OCI-LY7 (cell line): ENCODE measurements at regions not wholly inside any gene's neighbourhood (a gene's known extent, or its start where the extent isn't known, plus 50 kb on each side); places are given as distances from the start of the nearest gene placed in this dataset.
"Not testable (repeated sequence)": the region's sequence is repeated elsewhere in the genome, so short reads cannot be mapped to it uniquely, and the experiment has no call there.

ENCODE experiments used
- BruUV-seq: library from RNA; stranded (reverse); fragments of 400-500 nt; replicated peaks from 2 replicates; lab custom pipeline; 2021; lab: Mats Ljungman, UMichigan
- CTCF ChIA-PET: fragments of 300-600 bp; sonication (Branson Sonifier 250); formaldehyde crosslinking; loops from one replicate; lab custom pipeline; 2022; ENCODE audit warnings: antibody characterized with exemption; ENCODE audit not compliant: unreplicated experiment; lab: Charles Lee
- POLR2A ChIA-PET: fragments of 300-600 bp; sonication (Branson Sonifier 250); formaldehyde crosslinking; loops from one replicate; lab custom pipeline; 2022; ENCODE audit warnings: antibody characterized with exemption; lab: Charles Lee
- DNase-seq: peaks from one replicate; pipeline ENCODE4 v3.0.0-alpha.2; 2015; ENCODE audit warnings: low spot score
- H2AFZ ChIP-seq: fragments of 200-600 bp; sonication (generic), shearing (Covaris generic); 2 replicates; pipeline ENCODE4 v1.6.1; 2014; ENCODE audit warnings: mild to moderate bottlenecking, antibody characterized with exemption, low read length, moderate library complexity
- H3K27ac ChIP-seq: fragments of 200-600 bp; sonication (generic); 2 replicates; pipeline ENCODE4 v1.5.1; 2014; ENCODE audit warnings: mixed run types, low read depth, mild to moderate bottlenecking, moderate library complexity, low read length, inconsistent platforms; ENCODE audit not compliant: poor library complexity, severe bottlenecking
- H3K36me3 ChIP-seq: fragments of 200-600 bp; sonication (generic); 2 replicates; pipeline ENCODE4 v1.6.1; 2014; ENCODE audit warnings: mild to moderate bottlenecking, antibody characterized with exemption, low read length, moderate library complexity, mixed read lengths; ENCODE audit not compliant: insufficient read depth
- H3K4me1 ChIP-seq: fragments of 200-600 bp; sonication (generic); 2 replicates; pipeline ENCODE4 v1.5.1; 2014; ENCODE audit warnings: mild to moderate bottlenecking, low read length; ENCODE audit not compliant: insufficient read depth, poor library complexity, severe bottlenecking
- H3K4me2 ChIP-seq: fragments of 200-600 bp; sonication (generic); 2 replicates; pipeline ENCODE4 v1.6.1; 2014; ENCODE audit warnings: mild to moderate bottlenecking, low read length
- H3K4me3 ChIP-seq: fragments of 200-600 bp; sonication (generic); 2 replicates; pipeline ENCODE4 v1.5.1; 2014; ENCODE audit warnings: mild to moderate bottlenecking, low read depth, low read length; ENCODE audit not compliant: poor library complexity, severe bottlenecking
- H3K79me2 ChIP-seq: fragments of 200-600 bp; sonication (generic); 2 replicates; pipeline ENCODE4 v1.6.1; 2016; ENCODE audit warnings: low read depth, mild to moderate bottlenecking, low read length, moderate library complexity, mixed read lengths; ENCODE audit not compliant: insufficient read depth
- H3K9me2 ChIP-seq: fragments of 200-600 bp; sonication (generic); 2 replicates; pipeline ENCODE4 v1.6.1; 2016; ENCODE audit warnings: mild to moderate bottlenecking, low read length, mixed read lengths; ENCODE audit not compliant: insufficient read depth
- H3K9me3 ChIP-seq: fragments of 200-600 bp; sonication (generic); 2 replicates; pipeline ENCODE4 v1.6.1; 2014; ENCODE audit warnings: mild to moderate bottlenecking, mixed run types, low read length, mixed read lengths
- H4K20me1 ChIP-seq: fragments of 200-600 bp; sonication (generic); 2 replicates; pipeline ENCODE4 v1.6.1; 2014; ENCODE audit warnings: mild to moderate bottlenecking, antibody characterized with exemption, low read length, moderate library complexity, mixed read lengths; ENCODE audit not compliant: insufficient read depth
- EZH2phosphoT487 ChIP-seq: fragments of 200-600 bp; sonication (generic); IDR thresholded peaks from 2 replicates; pipeline ENCODE4 v1.6.1; 2018; ENCODE audit warnings: low read depth, borderline replicate concordance, mild to moderate bottlenecking, mixed run types, antibody characterized with exemption, low read length, moderate library complexity, mixed read lengths
- intact Hi-C: fragments of 100-400 bp; cut with micrococcal nuclease; formaldehyde crosslinking; loops from one replicate; pipeline ENCODE4 v1.10.0; 2022; ENCODE audit not compliant: unreplicated experiment
- TF ChIP-seq, protein P1 (sequence below): fragments of 200-600 bp; sonication (generic); conservative IDR thresholded peaks from 2 replicates; pipeline ENCODE4 v1.5.1; 2014; ENCODE audit warnings: mild to moderate bottlenecking, antibody characterized with exemption, low read length, moderate library complexity, mixed read lengths

DNA sequence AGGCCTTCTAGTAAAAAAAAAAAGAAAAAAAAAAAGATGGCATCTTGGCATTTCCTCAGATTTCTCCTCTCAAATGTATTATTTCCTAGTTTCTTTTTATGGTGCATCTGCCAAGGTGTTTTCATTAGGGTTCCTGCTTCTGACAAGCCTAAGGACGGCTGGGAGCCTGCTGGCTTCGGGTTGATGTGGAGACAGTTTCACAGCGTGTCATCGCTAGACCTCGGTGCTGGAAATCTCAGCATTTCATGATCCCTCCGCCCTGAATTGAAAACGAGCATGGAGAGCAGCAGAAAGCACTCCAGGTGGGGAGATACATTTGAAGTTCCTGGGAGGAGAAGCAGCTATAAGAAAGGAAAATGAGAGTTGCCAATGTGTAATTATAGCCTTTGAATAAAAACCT, 283.9 kb upstream of the CNTN5 start:
- H3K9me2 ChIP-seq, result no peaks in the 10 kb centered on the region
- H3K36me3 ChIP-seq, result no peaks in the 10 kb centered on the region
- intact Hi-C loops, result no loop called here
- ChIA-PET CTCF (no interaction called here), POLR2A (no interaction called here)
- no peak for TF ChIP-seq EZH2phosphoT487
- TF ChIP-seq, protein P1, sequence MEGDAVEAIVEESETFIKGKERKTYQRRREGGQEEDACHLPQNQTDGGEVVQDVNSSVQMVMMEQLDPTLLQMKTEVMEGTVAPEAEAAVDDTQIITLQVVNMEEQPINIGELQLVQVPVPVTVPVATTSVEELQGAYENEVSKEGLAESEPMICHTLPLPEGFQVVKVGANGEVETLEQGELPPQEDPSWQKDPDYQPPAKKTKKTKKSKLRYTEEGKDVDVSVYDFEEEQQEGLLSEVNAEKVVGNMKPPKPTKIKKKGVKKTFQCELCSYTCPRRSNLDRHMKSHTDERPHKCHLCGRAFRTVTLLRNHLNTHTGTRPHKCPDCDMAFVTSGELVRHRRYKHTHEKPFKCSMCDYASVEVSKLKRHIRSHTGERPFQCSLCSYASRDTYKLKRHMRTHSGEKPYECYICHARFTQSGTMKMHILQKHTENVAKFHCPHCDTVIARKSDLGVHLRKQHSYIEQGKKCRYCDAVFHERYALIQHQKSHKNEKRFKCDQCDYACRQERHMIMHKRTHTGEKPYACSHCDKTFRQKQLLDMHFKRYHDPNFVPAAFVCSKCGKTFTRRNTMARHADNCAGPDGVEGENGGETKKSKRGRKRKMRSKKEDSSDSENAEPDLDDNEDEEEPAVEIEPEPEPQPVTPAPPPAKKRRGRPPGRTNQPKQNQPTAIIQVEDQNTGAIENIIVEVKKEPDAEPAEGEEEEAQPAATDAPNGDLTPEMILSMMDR, result no peak
- no TSS peak for BruUV-seq
- no peak overlapping the region for H3K4me3 ChIP-seq
- no peak overlapping the region for H3K27ac ChIP-seq
- H3K4me1 ChIP-seq, result no peaks in the 10 kb centered on the region
- no peaks in the 10 kb centered on the region for H4K20me1 ChIP-seq
- no peak overlapping the region for H3K4me2 ChIP-seq
- no peaks in the 10 kb centered on the region for H3K79me2 ChIP-seq
- no peak overlapping the region for H2AFZ ChIP-seq
- DNase-seq, result no peak
- H3K9me3 ChIP-seq, result no peaks in the 10 kb centered on the region

DNA sequence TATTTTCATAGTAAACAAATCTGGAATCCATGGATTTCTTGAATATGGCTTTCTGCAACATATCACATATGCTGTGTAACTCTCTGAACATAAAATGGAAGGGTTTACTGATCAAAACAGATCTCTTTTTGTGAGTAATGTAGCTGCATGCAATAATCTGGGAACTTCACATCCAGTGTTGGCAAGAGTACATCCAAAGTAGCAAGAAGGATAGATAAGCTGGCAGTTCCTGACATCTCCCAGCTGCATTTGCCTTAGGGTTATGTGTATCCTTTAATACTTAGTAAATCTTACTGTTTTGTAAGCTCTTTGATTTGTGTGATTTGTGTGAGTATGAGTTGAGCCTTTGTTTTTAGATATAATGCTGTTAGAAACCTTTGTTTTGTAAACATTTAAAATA, 280.4 kb upstream of the CNTN5 start:
- H3K9me3 ChIP-seq, result no peaks in the 10 kb centered on the region
- H3K36me3 ChIP-seq, result no peaks in the 10 kb centered on the region
- H2AFZ ChIP-seq, result no peak overlapping the region
- H3K4me3 ChIP-seq, result no peak overlapping the region
- H3K9me2 ChIP-seq, result no peaks in the 10 kb centered on the region
- POLR2A ChIA-PET, result interaction anchor here (0.6 kb wide), 1 partner anchor 38 kb away, joined by 3 read pairs; no protein-coding TSS in a partner anchor
- H3K4me1 ChIP-seq, result no peaks in the 10 kb centered on the region
- DNase-seq, result no peak
- H4K20me1 ChIP-seq, result no peaks in the 10 kb centered on the region
- no peak overlapping the region for H3K27ac ChIP-seq
- H3K79me2 ChIP-seq, result no peaks in the 10 kb centered on the region
- CTCF ChIA-PET, result no interaction called here
- no TSS peak for BruUV-seq
- intact Hi-C loops, result no loop called here
- H3K4me2 ChIP-seq, result no peak overlapping the region
- TF ChIP-seq, protein P1, result no peak
- no peak for TF ChIP-seq EZH2phosphoT487

DNA sequence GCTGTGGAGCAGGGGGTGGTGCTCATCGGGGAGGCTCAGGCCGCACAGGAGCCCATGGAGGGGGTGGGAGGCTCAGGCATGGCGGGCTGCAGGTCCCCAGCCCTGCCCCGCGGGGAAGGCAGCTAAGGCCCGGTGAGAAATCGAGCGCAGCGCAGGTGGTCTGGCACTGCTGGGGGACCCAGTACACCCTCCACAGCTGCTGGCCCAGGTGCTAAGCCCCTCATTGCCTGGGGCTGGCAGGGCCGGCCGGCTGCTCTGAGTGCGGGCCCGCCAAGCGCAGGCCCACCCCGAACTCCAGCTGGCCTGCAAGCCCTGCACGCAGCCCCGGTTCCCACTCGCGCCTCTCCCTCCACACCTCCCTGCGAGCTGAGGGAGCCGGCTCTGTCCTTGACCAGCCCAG, 257.3 kb upstream of the CNTN5 start:
- H2AFZ ChIP-seq, H3K4me2 ChIP-seq, H4K20me1 ChIP-seq, H3K9me3 ChIP-seq, H3K79me2 ChIP-seq, H3K4me1 ChIP-seq, H3K36me3 ChIP-seq, CTCF ChIA-PET, H3K4me3 ChIP-seq, H3K9me2 ChIP-seq, DNase-seq, BruUV-seq, intact Hi-C loops, H3K27ac ChIP-seq: not testable (repeated sequence)
- POLR2A ChIA-PET, result interaction anchor here (0.7 kb wide), 1 partner anchor 176 kb away, joined by 3 read pairs; no protein-coding TSS in a partner anchor
